GM19035 (cell line): ENCODE measurements at regions not wholly inside any gene's neighbourhood (a gene's known extent, or its start where the extent isn't known, plus 50 kb on each side); places are given as distances from the start of the nearest gene placed in this dataset.
"Not testable (repeated sequence)": the region's sequence is repeated elsewhere in the genome, so short reads cannot be mapped to it uniquely, and the experiment has no call there.

Source experiments
- ATAC-seq: cut with Tn5 transposase; IDR thresholded peaks from one replicate; pipeline ENCODE4 v1.9.1; 2021; ENCODE audit not compliant: unreplicated experiment

DNA sequence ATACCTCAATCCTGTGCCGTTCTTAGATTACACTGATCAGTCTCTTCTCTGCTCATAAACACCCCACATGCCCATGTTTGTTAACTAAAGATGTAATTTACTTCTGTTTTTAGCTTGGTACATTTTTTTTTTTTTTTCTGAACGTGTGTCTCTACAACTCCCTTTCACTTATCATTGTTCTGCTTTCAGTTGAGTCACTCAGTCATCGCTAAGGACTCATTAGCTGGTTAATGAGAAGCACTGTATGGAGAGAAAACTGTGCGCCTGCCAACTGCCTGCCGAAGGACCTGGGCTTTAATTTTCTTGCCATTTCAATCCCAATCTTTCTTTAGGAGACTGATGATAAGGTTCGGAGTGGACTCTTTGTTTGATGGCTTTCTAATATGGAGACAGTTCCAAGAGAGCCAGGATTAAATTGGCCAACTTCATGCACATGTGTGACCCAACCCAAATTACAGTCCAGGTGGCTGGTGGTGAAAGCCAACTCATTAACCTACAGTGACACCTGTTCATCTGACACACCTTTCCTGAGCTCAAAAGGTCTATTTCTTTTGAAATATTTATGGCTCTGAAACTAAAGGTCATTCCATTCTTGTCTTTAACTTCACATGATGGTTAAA is 334.1 kb downstream of the BCKDHB start:
- ATAC-seq = no peak

DNA sequence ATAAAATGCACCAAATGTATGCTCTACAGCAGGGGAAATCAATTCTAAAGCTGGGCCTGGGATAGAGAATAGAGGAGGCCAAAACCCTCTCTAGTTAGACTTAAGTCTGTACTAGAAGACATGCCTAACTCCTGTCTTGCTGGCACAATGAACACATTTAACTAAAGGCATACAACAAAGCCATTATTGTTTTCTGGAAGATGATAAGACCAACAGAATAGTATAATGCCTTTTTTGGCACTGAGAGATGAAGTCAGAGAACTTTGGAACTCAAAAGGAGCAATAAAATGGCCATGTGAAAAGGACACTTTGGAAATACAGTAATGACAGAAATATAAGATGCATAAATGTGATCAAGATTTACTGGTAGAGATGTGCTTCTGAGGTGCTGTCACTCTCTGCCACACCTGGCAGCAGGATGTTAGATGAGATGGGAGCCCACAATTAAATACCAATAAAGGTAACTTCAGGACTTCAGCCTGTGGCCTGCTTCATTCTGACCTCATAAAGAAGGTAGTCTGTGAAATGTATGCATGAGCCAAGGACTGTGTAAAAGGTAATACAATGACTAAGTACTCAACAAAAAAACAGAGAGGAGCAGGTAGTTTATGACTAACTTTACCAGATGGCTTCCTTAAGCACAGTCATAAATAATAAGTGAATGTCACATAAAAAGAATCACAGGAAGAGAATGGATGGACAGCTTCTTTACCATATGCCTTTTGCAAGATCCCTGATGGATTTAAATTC is 333.4 kb downstream of the BCKDHB start:
- no peak for ATAC-seq

DNA sequence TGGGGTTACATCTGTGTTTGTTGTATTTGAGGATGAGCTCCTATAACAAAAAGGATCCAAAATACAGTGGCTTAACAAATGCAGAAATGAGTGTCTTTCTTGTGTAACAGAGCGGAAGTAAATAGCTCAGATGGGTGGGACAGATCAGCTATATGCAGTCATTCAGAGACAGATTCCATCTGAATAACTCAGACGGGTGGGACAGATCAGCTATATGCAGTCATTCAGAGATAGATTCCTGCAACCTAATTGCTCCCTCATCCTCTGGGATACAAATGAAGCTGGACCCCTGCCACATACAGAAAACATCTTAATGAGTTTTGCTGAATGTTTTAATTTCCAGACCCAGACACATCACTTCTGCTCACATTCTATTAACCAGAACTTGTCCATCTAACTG is 332.3 kb downstream of the BCKDHB start:
- ATAC-seq = no peak

DNA sequence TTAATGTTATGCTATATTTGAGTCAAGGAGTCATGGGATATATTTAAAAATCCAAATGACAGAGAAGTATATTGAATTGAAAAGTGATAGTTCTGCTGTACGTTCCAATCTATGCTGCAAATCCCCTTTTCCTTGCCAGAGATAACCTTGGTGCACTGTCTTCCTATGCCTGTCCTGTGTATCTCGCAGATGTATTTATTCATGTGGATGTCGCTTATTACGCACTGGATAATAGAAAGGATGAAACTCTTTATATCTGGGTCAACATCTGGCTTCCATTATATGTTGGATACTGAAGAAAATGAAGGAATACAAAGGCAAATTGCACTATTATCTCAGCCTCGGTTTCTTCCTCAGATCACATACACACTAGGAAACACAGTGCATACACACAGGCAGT is 331.3 kb downstream of the BCKDHB start:
- ATAC-seq = no peak

DNA sequence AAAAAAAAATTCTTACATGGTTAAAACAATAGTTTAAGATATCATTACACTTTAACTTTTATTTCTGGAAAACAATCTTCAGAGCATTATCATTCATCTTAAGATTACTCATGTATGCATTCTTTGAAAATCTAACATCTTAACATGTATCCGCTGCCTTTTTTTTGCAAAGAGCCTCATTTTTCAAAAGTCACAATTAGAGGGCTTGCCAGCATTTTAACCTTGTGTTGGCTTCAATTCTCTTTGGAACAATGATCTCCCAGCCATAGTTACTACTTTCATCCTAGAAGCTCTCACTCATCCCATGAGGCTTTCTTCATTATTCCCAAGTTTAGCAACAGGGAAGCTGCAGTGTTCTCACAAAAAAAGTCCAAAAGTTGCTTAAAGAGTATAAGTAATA is 330.8 kb downstream of the BCKDHB start:
- ATAC-seq = no peak

DNA sequence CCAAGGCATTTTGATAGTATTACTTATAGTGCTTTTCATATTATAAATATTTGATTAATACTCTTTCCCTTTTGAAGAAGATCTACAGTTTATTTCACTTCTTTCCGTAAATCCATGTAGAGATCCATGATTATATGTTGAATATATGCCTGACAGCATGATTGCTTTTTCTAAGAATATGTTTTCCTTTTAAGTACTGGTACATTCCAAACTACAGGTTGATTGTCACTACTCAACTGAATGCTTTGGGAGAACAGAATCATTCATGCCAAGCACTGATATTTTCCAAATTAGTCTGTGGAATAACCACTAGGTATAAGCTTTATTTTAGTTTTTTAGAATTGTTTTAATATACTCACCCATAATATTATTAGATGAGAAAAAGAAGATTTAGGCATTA is 330.2 kb downstream of the BCKDHB start:
- ATAC-seq = no peak

DNA sequence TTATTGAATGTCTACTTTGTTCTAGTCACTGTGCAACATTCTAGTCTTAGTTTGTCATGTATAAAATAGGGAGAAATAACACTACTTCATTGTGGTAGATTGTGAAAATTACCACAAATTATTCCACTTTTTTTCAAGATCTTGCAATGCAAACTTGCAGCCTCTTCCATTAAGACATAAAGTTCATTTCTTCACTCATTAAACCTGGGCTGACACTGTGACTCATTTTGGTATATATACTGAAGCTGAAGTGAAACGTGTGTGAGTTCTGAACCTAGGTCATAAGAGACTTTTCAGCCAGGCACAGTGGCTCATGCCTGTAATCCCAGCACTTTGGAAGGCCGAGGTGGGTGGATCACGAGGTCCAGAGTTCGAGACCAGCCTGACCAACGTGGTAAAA is 329.0 kb downstream of the BCKDHB start:
- no peak for ATAC-seq

DNA sequence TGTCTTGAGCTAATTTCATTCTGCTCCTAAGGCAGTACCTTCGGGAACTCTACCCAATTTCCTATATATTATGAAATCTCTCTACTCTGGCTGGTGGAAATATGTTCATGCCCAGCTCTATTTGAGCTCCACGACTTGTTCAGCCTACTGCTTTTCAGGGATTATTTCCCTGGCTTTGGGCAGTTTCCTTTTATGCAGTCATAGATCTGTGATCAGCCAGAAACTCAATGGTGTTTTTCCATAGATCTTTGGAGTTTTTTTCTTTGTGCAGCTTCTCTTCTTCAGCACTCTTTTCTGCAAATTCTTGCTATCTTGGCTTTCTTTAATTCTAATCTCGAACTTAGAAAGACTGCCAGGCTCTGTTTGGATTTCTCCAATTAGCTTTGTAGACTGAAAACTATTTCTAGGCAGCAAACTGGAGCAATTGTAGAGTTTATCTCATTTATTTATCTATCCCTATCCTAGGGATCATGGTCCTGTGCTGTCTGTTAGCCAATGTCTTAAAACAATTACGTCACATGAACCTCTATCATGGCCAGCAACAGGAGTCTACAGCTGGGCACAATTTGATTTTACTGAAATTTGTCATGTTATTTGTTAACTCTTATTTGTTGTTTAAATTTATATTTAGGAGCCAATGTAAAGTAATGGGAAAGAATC is 328.4 kb downstream of the BCKDHB start:
- ATAC-seq = no peak

DNA sequence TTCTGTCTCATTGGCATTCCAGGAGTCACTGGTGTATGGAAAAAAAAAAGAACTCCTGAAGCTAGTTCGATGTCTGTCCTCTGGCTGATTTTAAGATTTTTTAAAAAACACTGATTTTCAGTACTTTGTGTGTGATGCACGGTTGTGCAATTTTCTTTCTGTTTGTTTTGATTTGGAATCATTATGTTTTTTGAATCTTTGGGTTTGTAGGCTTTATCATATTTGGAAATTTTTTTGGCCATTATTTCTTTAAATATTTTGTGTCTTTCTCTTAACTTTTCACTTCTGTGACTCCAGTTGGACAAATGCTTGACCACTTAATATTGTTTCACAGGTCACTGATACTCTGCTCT is 327.2 kb downstream of the BCKDHB start:
- no peak for ATAC-seq

DNA sequence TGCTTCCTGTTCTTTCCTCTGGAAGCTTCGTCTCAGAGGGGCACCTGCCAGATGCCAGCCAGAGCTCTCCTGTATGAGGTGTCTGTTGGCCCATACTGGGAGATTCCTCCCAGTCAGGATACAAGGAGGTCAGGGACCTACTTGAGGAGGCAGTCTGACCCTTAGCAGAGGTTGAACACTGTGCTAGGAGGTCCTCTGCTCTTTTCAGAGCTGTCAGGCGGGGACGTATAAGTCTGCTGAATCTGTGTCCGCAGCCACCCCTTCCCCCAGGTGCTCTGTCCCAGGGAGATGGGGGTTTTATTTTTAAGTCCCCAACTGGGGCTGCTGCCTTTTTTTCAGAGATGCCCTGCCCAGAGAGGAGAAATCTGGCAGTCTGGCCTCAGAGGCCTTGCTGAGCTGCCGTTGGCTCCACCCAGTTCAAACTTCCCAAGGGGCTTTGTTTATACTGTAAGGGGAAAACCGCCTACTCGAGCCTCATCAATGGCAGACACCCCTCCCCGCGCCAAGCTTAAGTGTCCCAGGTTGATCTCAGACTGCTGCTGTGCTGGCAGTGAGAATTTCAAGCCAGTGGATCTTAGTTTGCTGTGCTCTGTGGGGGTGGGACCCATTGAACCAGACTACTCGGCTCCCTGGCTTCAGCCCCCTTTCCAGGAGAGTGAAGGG is 326.7 kb downstream of the BCKDHB start:
- no peak for ATAC-seq

DNA sequence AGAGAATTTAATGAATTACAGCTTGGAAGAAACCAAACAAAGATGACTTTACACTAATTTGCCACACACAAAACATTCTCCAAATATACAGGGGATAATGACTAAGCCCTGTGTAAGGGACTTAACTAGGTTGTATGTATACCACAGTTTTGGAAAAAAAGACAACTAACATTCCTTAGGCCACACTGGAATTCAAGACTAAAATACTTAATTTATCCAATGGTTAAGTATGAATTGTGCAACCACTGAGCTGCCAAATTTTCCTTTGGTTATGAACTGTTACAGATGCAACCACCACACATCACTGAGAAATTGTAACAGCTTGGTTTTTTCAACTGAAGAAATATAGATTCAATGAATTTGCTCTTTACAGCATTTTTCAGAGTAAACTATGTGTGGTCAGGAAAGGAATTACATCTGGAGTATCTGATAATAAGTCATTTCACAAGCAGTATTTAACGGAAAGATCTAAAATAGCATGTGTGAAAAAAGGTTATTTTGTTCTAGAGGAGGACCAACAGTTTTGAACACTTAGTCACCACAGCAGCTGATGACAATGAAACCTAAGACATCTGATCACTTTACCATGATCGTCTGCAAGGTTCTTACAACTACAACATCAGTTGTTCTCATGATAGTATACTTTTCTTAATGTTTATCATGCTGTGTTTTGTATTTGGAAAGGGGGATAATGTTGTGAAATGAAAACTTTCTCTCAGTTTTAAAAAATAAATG is 318.8 kb downstream of the BCKDHB start:
- no peak for ATAC-seq

DNA sequence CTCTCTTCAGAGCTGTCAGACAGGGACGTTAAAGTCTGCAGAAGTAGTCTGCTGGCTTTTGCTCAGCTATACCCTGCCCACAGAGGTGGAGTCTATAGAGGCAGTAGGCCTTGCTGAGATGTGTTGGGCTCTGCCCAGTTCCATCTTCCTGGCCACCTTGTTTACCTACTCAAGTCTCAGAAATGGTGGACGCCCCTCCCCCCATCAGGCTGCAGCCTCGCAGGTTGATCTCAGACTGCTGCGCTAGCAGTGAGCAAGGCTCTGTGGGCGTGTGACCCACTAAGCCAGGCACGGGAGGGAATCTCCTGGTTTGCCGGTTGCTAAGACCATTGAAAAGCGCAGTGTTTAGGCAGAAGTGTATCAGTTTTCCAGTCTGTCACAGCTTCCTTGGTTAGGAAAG is 305.0 kb downstream of the BCKDHB start:
- no peak for ATAC-seq

DNA sequence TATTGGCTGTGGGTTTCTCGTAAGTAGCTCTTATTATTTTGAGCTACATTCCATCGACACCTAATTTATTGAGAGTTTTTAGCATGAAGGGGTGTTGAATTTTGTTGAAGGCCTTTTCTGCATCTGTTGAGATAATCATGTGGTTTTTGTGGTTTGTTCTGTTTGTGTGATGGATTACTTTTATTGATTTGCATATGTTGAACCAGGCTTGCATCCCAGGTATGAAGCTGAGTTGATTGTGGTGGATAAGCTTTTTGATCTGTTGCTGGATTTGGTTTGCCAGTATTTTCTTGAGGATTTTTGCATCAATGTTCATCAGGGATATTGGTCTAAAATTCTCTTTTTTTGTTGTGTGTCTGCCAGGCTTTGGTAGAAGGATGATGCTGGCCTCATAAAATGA is 301.5 kb downstream of the BCKDHB start:
- not testable (repeated sequence) for ATAC-seq

DNA sequence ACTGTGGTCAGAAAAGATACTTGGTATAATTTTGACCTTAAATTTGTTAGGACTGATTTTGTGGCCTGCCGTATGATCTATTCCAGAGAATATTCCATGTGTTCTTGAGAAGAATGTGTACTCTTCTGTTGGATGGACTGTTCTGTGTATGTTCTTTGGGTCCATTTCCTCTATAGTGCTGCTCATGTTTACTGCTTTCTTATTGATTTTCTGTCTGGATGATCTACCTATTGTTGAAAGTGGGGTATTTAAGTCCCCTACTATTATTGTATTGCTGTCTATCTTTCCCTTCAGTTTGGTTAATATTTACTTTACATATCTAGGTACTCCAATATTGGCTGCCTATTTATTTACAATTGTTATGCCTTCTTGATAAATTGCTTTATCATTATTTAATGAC is 298.4 kb downstream of the BCKDHB start:
- no peak for ATAC-seq

DNA sequence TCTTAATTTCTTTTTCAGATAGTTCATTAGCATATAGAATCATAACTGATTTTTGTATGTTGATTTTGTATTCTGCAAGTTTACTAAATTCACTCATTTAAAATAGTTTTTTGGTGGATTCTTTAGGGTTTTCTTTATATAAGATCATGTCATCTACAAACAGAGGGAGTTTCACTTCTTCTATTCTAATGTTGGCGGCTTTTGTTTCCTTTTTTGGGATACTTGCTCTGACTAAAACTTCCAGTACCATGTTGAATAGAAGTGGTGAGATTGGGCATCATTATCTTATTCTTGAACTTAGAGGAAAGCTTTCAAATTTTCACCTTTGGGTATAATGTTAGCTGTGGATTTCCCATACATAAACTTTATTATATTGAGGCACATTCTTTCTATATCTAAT is 296.9 kb downstream of the BCKDHB start:
- no peak for ATAC-seq

DNA sequence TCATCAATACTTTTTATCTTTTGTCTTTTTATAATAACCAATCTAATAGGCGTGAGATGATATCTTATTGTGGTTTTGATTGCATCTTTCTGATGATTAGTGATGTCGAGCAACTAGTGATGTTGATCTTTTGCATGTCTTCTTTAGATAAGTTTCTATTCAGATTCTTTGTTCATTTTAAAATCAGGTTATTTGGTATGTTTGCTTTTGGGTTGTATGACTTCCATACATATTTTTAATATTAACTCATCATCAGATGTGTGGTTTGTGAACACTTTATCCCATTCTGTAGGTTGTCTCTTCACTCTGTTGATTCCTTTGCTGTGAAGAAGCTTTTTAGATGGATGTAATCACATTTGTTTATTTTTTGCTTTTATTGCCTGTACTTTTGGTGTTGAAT is 295.8 kb downstream of the BCKDHB start:
- ATAC-seq = no peak
